Right renal pelvis (tissue), 4 donors: ENCODE measurements at regions not wholly inside any gene's neighbourhood (a gene's known extent, or its start where the extent isn't known, plus 50 kb on each side); places are given as distances from the start of the nearest gene placed in this dataset.

Experiments used
- DNase-seq, 4 donors: peaks; one replicate each; pipeline ENCODE4 v3.0.0-alpha.2; 2013; ENCODE audit warnings: low read depth in 4 of 4, low spot score in 3 of 4, missing footprints in 1 of 4

- no peak for DNase-seq
These were observed 108.8 kb downstream of the CPZ start for GRCh38 chr4:8701126-8702019.

- no peak for DNase-seq
These were observed 108.0 kb downstream of the CPZ start for GRCh38 chr4:8700531-8700930.

GRCh38 chr4:8699479-8700145 lies 107.0 kb downstream of the CPZ start:
- no peak for DNase-seq

GRCh38 chr4:8699063-8699385 lies 106.5 kb downstream of the CPZ start:
- DNase-seq = no peak

- no peak for DNase-seq
These were observed 105.9 kb downstream of the CPZ start for GRCh38 chr4:8698341-8699062.

- DNase-seq = no peak
These were observed 105.3 kb downstream of the CPZ start for GRCh38 chr4:8697826-8698225.

GRCh38 chr4:8696369-8697127 lies 104.0 kb downstream of the CPZ start:
- no peak for DNase-seq

GRCh38 chr4:8695237-8696219 lies 103.0 kb downstream of the CPZ start:
- DNase-seq = no peak

- no peak for DNase-seq
These were observed 102.1 kb downstream of the CPZ start for GRCh38 chr4:8694651-8695151.

- DNase-seq = no peak
These were observed 101.7 kb downstream of the CPZ start for GRCh38 chr4:8694226-8694625.

- no peak for DNase-seq
These were observed 98.7 kb downstream of the CPZ start for GRCh38 chr4:8691151-8691775.

GRCh38 chr4:8690216-8691150 lies 97.9 kb downstream of the CPZ start:
- DNase-seq = no peak

- no peak for DNase-seq
These were observed 97.2 kb downstream of the CPZ start for GRCh38 chr4:8689741-8690140.

GRCh38 chr4:8688908-8689445 lies 96.4 kb downstream of the CPZ start:
- DNase-seq = no peak

- DNase-seq = peak in 3 of 4 donors; percentile 4 to 20 (median 14)
These were observed 95.7 kb downstream of the CPZ start for GRCh38 chr4:8688041-8688907.

GRCh38 chr4:8687083-8687482 lies 94.5 kb downstream of the CPZ start:
- no peak for DNase-seq

GRCh38 chr4:8685831-8686230 lies 93.3 kb downstream of the CPZ start:
- no peak for DNase-seq
